WTC11 (cell line): ENCODE measurements at regions not wholly inside any gene's neighbourhood (a gene's known extent, or its start where the extent isn't known, plus 50 kb on each side); places are given as distances from the start of the nearest gene placed in this dataset.

Experiments
- ATF1 ChIP-seq: sonication (generic); formaldehyde crosslinking; IDR thresholded peaks from 2 replicates; pipeline ENCODE4 v1.8.1; 2023; ENCODE audit warnings: mild to moderate bottlenecking, moderate library complexity, missing genetic modification reagents
- CBFB ChIP-seq: sonication (generic); formaldehyde crosslinking; IDR thresholded peaks from 2 replicates; pipeline ENCODE4 v1.8.1; 2022; ENCODE audit warnings: mild to moderate bottlenecking, low read depth, missing genetic modification reagents
- CTCF ChIP-seq: fragments of 200-600 bp; IDR thresholded peaks from 2 replicates; pipeline ENCODE4 v1.8.0; 2022; ENCODE audit warnings: antibody characterized with exemption
- FOXP1 ChIP-seq: sonication (generic); formaldehyde crosslinking; IDR thresholded peaks from 2 replicates; pipeline ENCODE4 v1.8.0; 2022; ENCODE audit warnings: missing genetic modification reagents, mild to moderate bottlenecking, moderate library complexity, borderline replicate concordance
- MXD4 ChIP-seq: fragments of 250-450 bp; sonication (Bioruptor Pico); IDR thresholded peaks from 2 replicates; pipeline ENCODE4 v1.8.0; 2021; ENCODE audit warnings: mild to moderate bottlenecking, moderate library complexity, borderline replicate concordance
- NFATC4 ChIP-seq: fragments of 250-450 bp; sonication (Bioruptor Pico); IDR thresholded peaks from 2 replicates; pipeline ENCODE4 v1.9.0; 2021; ENCODE audit warnings: mild to moderate bottlenecking
- TEAD4 ChIP-seq: sonication (generic); formaldehyde crosslinking; IDR thresholded peaks from 2 replicates; pipeline ENCODE4 v1.8.0; 2022; ENCODE audit warnings: mild to moderate bottlenecking, missing genetic modification reagents
- ZNF138 ChIP-seq: sonication (generic); formaldehyde crosslinking; conservative IDR thresholded peaks from 2 replicates; pipeline ENCODE4 v1.8.1; 2022; ENCODE audit warnings: mild to moderate bottlenecking, moderate library complexity, missing genetic modification reagents
- ZNF317 ChIP-seq: sonication (generic); formaldehyde crosslinking; IDR thresholded peaks from 2 replicates; pipeline ENCODE4 v1.8.1; 2023; ENCODE audit warnings: low read depth, mild to moderate bottlenecking, moderate library complexity, missing genetic modification reagents, borderline replicate concordance
- TF ChIP-seq, protein P1 (sequence below): sonication (generic); formaldehyde crosslinking; IDR thresholded peaks from 2 replicates; pipeline ENCODE4 v1.8.0; 2022; ENCODE audit warnings: mild to moderate bottlenecking, missing genetic modification reagents
- TF ChIP-seq, protein P2 (sequence below): sonication (generic); formaldehyde crosslinking; IDR thresholded peaks from 2 replicates; pipeline ENCODE4 v1.8.0; 2022; ENCODE audit warnings: mild to moderate bottlenecking, missing genetic modification reagents
- TF ChIP-seq, protein P3 (sequence below): sonication (generic); formaldehyde crosslinking; IDR thresholded peaks from 2 replicates; pipeline ENCODE4 v1.8.1; 2023; ENCODE audit warnings: mild to moderate bottlenecking, missing genetic modification reagents, moderate library complexity

DNA sequence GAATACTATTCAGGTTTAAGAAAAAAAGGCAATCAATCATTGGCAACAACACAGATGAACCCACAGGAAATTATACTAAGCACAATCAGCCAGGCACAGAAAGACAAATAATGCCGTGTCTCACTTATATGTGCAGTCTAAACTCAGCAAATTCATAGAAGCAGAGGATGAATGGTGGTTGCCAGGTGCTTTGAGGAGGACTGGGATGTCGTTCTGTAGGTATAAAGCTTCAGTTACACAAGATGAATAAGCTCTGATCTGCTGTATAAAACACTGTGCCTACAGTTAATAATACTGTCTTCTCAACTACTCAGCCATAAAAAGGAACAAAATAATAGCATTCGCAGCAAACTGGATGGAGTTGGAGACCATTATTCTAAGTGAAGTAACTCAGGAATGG is 324.8 kb upstream of the HSFY2 start:
- TF ChIP-seq CTCF: no peak
- no peak for TF ChIP-seq MXD4 (CRISPR knock-in tag)
- TF ChIP-seq, protein P1, sequence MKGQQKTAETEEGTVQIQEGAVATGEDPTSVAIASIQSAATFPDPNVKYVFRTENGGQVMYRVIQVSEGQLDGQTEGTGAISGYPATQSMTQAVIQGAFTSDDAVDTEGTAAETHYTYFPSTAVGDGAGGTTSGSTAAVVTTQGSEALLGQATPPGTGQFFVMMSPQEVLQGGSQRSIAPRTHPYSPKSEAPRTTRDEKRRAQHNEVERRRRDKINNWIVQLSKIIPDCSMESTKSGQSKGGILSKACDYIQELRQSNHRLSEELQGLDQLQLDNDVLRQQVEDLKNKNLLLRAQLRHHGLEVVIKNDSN (CRISPR knock-in tag): no peak
- no peak for TF ChIP-seq ZNF317 (CRISPR knock-in tag)
- no peak for TF ChIP-seq NFATC4
- no peak for TF ChIP-seq FOXP1 (CRISPR knock-in tag)
- TF ChIP-seq, protein P2, sequence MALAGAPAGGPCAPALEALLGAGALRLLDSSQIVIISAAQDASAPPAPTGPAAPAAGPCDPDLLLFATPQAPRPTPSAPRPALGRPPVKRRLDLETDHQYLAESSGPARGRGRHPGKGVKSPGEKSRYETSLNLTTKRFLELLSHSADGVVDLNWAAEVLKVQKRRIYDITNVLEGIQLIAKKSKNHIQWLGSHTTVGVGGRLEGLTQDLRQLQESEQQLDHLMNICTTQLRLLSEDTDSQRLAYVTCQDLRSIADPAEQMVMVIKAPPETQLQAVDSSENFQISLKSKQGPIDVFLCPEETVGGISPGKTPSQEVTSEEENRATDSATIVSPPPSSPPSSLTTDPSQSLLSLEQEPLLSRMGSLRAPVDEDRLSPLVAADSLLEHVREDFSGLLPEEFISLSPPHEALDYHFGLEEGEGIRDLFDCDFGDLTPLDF (CRISPR knock-in tag): no peak
- no peak for TF ChIP-seq CBFB
- TF ChIP-seq, protein P3, sequence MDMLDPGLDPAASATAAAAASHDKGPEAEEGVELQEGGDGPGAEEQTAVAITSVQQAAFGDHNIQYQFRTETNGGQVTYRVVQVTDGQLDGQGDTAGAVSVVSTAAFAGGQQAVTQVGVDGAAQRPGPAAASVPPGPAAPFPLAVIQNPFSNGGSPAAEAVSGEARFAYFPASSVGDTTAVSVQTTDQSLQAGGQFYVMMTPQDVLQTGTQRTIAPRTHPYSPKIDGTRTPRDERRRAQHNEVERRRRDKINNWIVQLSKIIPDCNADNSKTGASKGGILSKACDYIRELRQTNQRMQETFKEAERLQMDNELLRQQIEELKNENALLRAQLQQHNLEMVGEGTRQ: no peak
- TF ChIP-seq TEAD4 (CRISPR knock-in tag): no peak
- TF ChIP-seq ZNF138 (CRISPR knock-in tag): no peak
- TF ChIP-seq ATF1 (CRISPR knock-in tag): no peak
